Fibroblast of villous mesenchyme (primary cell): ENCODE measurements at regions not wholly inside any gene's neighbourhood (a gene's known extent, or its start where the extent isn't known, plus 50 kb on each side); places are given as distances from the start of the nearest gene placed in this dataset. TPM values are rescaled to one million over a fixed set of nuclear protein-coding genes. Genes with fewer than 3 reads are reported as not detected.

Source experiments
- DNase-seq: peaks from one replicate; pipeline ENCODE4 v3.0.0-alpha.2; 2010; ENCODE audit warnings: low read depth
- H3K4me3 ChIP-seq: 2 replicates; pipeline ENCODE4 v1.5.1; 2011; ENCODE audit warnings: low read depth, mild to moderate bottlenecking, low read length
- small RNA-seq: library from RNA; depleted of rRNA; stranded (forward); fragments of <200 nt; gene quantifications from one replicate; pipeline ENCODE3, GENCODE V24; 2012
- TF ChIP-seq, protein P1 (sequence below): IDR thresholded peaks from 2 replicates; pipeline ENCODE4 v1.5.1; 2012; ENCODE audit warnings: low read depth, mild to moderate bottlenecking, low read length; ENCODE audit not compliant: insufficient read depth

DNA sequence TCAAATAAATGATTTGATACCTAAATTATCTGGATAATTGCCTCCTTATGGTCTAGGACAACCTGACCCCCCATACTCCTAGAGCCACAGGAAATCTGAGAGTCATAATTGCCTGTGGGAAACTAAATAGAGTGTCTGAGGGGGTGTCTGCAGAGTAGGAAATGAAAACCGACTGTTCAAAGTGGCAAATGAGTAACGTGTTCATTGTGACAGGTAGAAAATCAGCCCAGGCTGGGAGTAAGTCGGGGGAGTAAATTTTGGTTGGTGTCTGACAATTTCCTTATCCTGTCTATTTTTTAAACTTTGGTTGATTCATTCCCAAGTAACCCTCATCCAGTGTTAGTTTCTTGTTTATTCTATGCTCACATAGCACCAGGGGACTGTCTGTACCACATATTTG, 51.6 kb upstream of the HOXC13 start:
- DNase-seq, result no peak
- TF ChIP-seq, protein P1, sequence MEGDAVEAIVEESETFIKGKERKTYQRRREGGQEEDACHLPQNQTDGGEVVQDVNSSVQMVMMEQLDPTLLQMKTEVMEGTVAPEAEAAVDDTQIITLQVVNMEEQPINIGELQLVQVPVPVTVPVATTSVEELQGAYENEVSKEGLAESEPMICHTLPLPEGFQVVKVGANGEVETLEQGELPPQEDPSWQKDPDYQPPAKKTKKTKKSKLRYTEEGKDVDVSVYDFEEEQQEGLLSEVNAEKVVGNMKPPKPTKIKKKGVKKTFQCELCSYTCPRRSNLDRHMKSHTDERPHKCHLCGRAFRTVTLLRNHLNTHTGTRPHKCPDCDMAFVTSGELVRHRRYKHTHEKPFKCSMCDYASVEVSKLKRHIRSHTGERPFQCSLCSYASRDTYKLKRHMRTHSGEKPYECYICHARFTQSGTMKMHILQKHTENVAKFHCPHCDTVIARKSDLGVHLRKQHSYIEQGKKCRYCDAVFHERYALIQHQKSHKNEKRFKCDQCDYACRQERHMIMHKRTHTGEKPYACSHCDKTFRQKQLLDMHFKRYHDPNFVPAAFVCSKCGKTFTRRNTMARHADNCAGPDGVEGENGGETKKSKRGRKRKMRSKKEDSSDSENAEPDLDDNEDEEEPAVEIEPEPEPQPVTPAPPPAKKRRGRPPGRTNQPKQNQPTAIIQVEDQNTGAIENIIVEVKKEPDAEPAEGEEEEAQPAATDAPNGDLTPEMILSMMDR, result no peak
- H3K4me3 ChIP-seq, result no peak overlapping the region

- DNase-seq, result no peak
- TF ChIP-seq, protein P1, result no peak
- no peak overlapping the region for H3K4me3 ChIP-seq
These were observed 50.8 kb upstream of the HOXC13 start for GRCh38 chr12:53887881-53888280.

Small RNAs in the stretch of these regions (small RNA-seq; reads per million reads assigned to genes)
- not detected for gene RN7SKP289
